ENCODE measurements at regions not wholly inside any gene's neighbourhood (a gene's known extent, or its start where the extent isn't known, plus 50 kb on each side); places are given as distances from the start of the nearest gene placed in this dataset.

- TF ChIP-seq CTCF (IDR thresholded peaks at IDR 0.05; ENCODE audit: low read depth, low read length): no peak
- DNase-seq (ENCODE audit: low read depth in 2 of 2): no peak
- no peak overlapping the region for H3K4me3 ChIP-seq (replicated peaks in 1 of 2; ENCODE audit: low read depth in 2 of 2, low read length in 2 of 2)
Measured at GRCh38 chr12:127295630-127296029, 971.3 kb upstream of the TMEM132C start.

GRCh38 chr12:127296591-127296990, 970.4 kb upstream of the TMEM132C start:
- DNase-seq (ENCODE audit: low read depth in 2 of 2): no peak
- TF ChIP-seq CTCF (IDR thresholded peaks at IDR 0.05; ENCODE audit: low read depth, low read length): no peak

GRCh38 chr12:127297327-127297726, 969.6 kb upstream of the TMEM132C start:
- DNase-seq (ENCODE audit: low read depth in 2 of 2): no peak
- no peak overlapping the region for H3K4me3 ChIP-seq (replicated peaks in 1 of 2; ENCODE audit: low read depth in 2 of 2, low read length in 2 of 2)
- no peak for TF ChIP-seq CTCF (IDR thresholded peaks at IDR 0.05; ENCODE audit: low read depth, low read length)

More at GRCh38 chr12:127296591-127296990, 970.4 kb upstream of the TMEM132C start:
- H3K4me3 ChIP-seq (replicated peaks in 1 of 2; ENCODE audit: low read depth in 2 of 2, low read length in 2 of 2): no peak overlapping the region

GRCh38 chr12:127300075-127300474, 966.9 kb upstream of the TMEM132C start:
- no peak for DNase-seq (ENCODE audit: low read depth in 2 of 2)
- no peak for TF ChIP-seq CTCF (IDR thresholded peaks at IDR 0.05; ENCODE audit: low read depth, low read length)
- no peak overlapping the region for H3K4me3 ChIP-seq (replicated peaks in 1 of 2; ENCODE audit: low read depth in 2 of 2, low read length in 2 of 2)

GRCh38 chr12:127300753-127301152, 966.2 kb upstream of the TMEM132C start:
- H3K4me3 ChIP-seq (replicated peaks in 1 of 2; ENCODE audit: low read depth in 2 of 2, low read length in 2 of 2): no peak overlapping the region
- TF ChIP-seq CTCF (IDR thresholded peaks at IDR 0.05; ENCODE audit: low read depth, low read length): no peak
- DNase-seq (ENCODE audit: low read depth in 2 of 2): no peak

- TF ChIP-seq CTCF (IDR thresholded peaks at IDR 0.05; ENCODE audit: low read depth, low read length): no peak
- H3K4me3 ChIP-seq (replicated peaks in 1 of 2; ENCODE audit: low read depth in 2 of 2, low read length in 2 of 2): no peak overlapping the region
- DNase-seq (ENCODE audit: low read depth in 2 of 2): no peak
Measured at GRCh38 chr12:127301876-127302275, 965.1 kb upstream of the TMEM132C start.

Data from cardiac fibroblast (primary cell).